ENCODE measurements at regions not wholly inside any gene's neighbourhood (a gene's known extent, or its start where the extent isn't known, plus 50 kb on each side); places are given as distances from the start of the nearest gene placed in this dataset.
"Not testable (repeated sequence)": the region's sequence is repeated elsewhere in the genome, so short reads cannot be mapped to it uniquely, and the experiment has no call there.

DNA sequence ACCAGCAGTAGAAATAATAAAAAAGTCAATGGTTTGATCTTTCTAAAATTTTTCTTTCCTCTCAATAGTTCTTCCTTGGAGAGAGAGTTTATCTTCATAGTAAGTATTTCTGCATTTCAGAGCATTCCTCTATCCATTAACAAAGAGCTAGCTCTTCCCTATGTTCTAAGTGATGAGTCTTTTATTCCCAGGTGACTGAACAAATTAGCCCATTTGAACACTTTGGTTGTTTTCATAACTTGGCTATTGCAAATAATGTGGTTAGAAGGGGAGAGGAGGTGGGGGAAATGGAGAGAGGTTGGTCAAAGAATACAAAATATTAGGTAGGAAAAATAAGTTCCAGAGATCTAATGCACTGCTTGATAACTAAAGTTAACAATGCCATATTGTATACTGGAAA lies 598.9 kb downstream of the KCNT2 start:
- H3K36me3 Mint-ChIP-seq = no peaks in the 10 kb centered on the region
- intact Hi-C loops (cut with micrococcal nuclease) = no loop called here

DNA sequence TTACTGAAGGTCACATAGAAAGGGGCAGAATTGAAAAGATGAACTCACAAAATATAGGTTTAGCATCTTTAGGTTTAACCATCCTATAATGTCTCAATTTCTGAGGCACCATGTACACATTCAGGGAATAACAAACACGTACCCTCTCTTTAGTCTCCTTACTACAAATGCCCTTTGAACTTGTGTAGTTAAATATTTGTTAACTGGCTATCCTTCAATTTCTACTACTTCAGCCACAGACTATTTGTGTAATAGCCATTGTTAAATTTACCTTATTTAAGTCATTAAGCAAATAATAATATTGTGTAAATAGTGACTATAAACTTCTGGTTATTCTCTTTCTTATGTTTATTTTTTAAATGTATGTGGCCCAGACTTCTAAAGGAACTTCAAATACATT lies 600.5 kb downstream of the KCNT2 start:
- Histone ChIP-seq H3K27ac (ENCODE audit: low read length) (no peak overlapping the region), H3K36me3 (ENCODE audit: control insufficient read depth, insufficient read depth, low read length) (no peaks in the 10 kb centered on the region), H3K27me3 (ENCODE audit: control insufficient read depth, insufficient read depth, low read length) (no peaks in the 10 kb centered on the region), H3K4me3 (ENCODE audit: low read length) (no peak overlapping the region), H3K4me1 (ENCODE audit: control insufficient read depth, insufficient read depth, low read length) (no peaks in the 10 kb centered on the region), H3K9me3 (ENCODE audit: control insufficient read depth, insufficient read depth, low read length) (no peaks in the 10 kb centered on the region)
- WGBS (ENCODE audit: insufficient coverage) = no CpG with 5 or more reads among the region's 1 CpG
- peaks cover 10 to 15% of the 10 kb centered on the region in 2 donors for H3K9me3 Mint-ChIP-seq
- no peaks in the 10 kb centered on the region for H3K4me1 Mint-ChIP-seq
- intact Hi-C loops (cut with micrococcal nuclease) = no loop called here
- H3K27ac Mint-ChIP-seq = no peak overlapping the region
- H3K36me3 Mint-ChIP-seq = no peaks in the 10 kb centered on the region
- no peak overlapping the region for H3K4me3 Mint-ChIP-seq
- TF ChIP-seq, protein P1, sequence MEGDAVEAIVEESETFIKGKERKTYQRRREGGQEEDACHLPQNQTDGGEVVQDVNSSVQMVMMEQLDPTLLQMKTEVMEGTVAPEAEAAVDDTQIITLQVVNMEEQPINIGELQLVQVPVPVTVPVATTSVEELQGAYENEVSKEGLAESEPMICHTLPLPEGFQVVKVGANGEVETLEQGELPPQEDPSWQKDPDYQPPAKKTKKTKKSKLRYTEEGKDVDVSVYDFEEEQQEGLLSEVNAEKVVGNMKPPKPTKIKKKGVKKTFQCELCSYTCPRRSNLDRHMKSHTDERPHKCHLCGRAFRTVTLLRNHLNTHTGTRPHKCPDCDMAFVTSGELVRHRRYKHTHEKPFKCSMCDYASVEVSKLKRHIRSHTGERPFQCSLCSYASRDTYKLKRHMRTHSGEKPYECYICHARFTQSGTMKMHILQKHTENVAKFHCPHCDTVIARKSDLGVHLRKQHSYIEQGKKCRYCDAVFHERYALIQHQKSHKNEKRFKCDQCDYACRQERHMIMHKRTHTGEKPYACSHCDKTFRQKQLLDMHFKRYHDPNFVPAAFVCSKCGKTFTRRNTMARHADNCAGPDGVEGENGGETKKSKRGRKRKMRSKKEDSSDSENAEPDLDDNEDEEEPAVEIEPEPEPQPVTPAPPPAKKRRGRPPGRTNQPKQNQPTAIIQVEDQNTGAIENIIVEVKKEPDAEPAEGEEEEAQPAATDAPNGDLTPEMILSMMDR (IDR thresholded peaks at IDR 0.05) = no peak
- no peak for DNase-seq
- ATAC-seq = no peak
- H3K27me3 Mint-ChIP-seq (ENCODE audit: low read depth in 2 of 2) = no peaks in the 10 kb centered on the region

More for the DNA sequence above, 598.9 kb downstream of the KCNT2 start:
- peaks cover 7 to 13% of the 10 kb centered on the region in 2 donors for H3K9me3 Mint-ChIP-seq
- H3K4me3 ChIP-seq (ENCODE audit: low read length) = no peak overlapping the region
- TF ChIP-seq, protein P1 (IDR thresholded peaks at IDR 0.05) = no peak
- DNase-seq = no peak
- no peak for ATAC-seq
- no peaks in the 10 kb centered on the region for H3K4me1 ChIP-seq (ENCODE audit: control insufficient read depth, insufficient read depth, low read length)
- no peaks in the 10 kb centered on the region for H3K27me3 Mint-ChIP-seq (ENCODE audit: low read depth in 2 of 2)
- H3K4me3 Mint-ChIP-seq = no peak overlapping the region
- no peak overlapping the region for H3K27ac Mint-ChIP-seq
- no peaks in the 10 kb centered on the region for H3K9me3 ChIP-seq (ENCODE audit: control insufficient read depth, insufficient read depth, low read length)
- no peaks in the 10 kb centered on the region for H3K36me3 ChIP-seq (ENCODE audit: control insufficient read depth, insufficient read depth, low read length)
- no peak overlapping the region for H3K27ac ChIP-seq (ENCODE audit: low read length)
- H3K4me1 Mint-ChIP-seq = no peaks in the 10 kb centered on the region
- no peaks in the 10 kb centered on the region for H3K27me3 ChIP-seq (ENCODE audit: control insufficient read depth, insufficient read depth, low read length)

DNA sequence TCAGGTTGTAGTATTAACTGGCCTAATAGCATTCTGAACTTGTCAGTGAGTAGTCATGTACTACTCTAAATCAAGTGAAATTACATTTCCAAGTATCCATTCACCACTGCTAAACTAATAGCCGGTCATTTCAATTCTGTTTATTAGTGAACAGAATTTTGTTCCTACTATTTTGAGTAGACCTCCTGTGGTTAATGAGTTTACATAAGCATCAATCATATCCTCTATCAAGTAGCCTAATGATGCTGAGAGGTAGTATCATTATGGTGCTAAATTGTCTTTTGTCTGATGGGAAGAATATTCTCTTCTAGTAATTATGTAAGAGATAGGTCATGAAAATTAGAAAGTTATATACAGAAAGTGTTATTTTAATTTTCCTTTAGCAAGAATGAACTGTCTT lies 602.8 kb downstream of the KCNT2 start:
- TF ChIP-seq, protein P1 (IDR thresholded peaks at IDR 0.05) = no peak
- H3K36me3 ChIP-seq (ENCODE audit: control insufficient read depth, insufficient read depth, low read length) = no peaks in the 10 kb centered on the region
- no peak for DNase-seq
- intact Hi-C loops (cut with micrococcal nuclease) = no loop called here
- no peak for ATAC-seq
- H3K9me3 ChIP-seq (ENCODE audit: control insufficient read depth, insufficient read depth, low read length) = no peaks in the 10 kb centered on the region
- no peak overlapping the region for H3K27ac Mint-ChIP-seq
- no peaks in the 10 kb centered on the region for H3K27me3 Mint-ChIP-seq (ENCODE audit: low read depth in 2 of 2)
- no CpG with 5 or more reads among the region's 1 CpG for WGBS (ENCODE audit: insufficient coverage)
- H3K27ac ChIP-seq (ENCODE audit: low read length) = no peak overlapping the region
- H3K4me1 Mint-ChIP-seq = no peaks in the 10 kb centered on the region
- peaks cover 10 to 17% of the 10 kb centered on the region in 2 donors for H3K9me3 Mint-ChIP-seq
- no peak overlapping the region for H3K4me3 ChIP-seq (ENCODE audit: low read length)
- no peaks in the 10 kb centered on the region for H3K36me3 Mint-ChIP-seq
- no peak overlapping the region for H3K4me3 Mint-ChIP-seq
- no peaks in the 10 kb centered on the region for H3K4me1 ChIP-seq (ENCODE audit: control insufficient read depth, insufficient read depth, low read length)
- no peaks in the 10 kb centered on the region for H3K27me3 ChIP-seq (ENCODE audit: control insufficient read depth, insufficient read depth, low read length)

DNA sequence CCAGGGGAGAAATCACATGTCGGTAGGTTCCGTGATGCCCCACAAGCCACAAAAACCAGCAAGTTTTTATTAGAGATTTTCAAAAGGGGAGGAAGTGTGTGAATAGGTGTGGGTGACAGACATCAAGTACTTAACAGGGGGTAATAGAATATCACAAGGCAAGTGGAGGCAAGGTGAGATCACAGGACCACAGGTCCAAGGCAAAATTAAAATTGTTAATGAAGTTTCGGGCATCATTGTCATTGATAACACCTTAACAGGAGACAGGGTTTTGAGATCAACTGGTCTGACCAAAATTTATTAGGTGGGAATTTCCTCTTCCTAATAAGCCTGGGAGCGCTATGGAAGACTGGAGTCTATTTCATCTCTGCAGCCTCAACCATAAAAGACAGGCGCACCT lies 603.9 kb downstream of the KCNT2 start:
- H3K4me1 ChIP-seq (ENCODE audit: control insufficient read depth, insufficient read depth, low read length); ATAC-seq; H3K4me3 ChIP-seq (ENCODE audit: low read length); DNase-seq; H3K27ac ChIP-seq (ENCODE audit: low read length); H3K4me1 Mint-ChIP-seq; H3K36me3 ChIP-seq (ENCODE audit: control insufficient read depth, insufficient read depth, low read length); H3K27me3 Mint-ChIP-seq (ENCODE audit: low read depth in 2 of 2); H3K4me3 Mint-ChIP-seq; intact Hi-C loops (cut with micrococcal nuclease); H3K27me3 ChIP-seq (ENCODE audit: control insufficient read depth, insufficient read depth, low read length); H3K27ac Mint-ChIP-seq; H3K36me3 Mint-ChIP-seq; H3K9me3 ChIP-seq (ENCODE audit: control insufficient read depth, insufficient read depth, low read length): not testable (repeated sequence)
- H3K9me3 Mint-ChIP-seq = peaks cover 12 to 18% of the 10 kb centered on the region in 2 donors
- WGBS (ENCODE audit: insufficient coverage) = 92% methylated on average over 3 of the region's 5 CpGs

Measured in natural killer cell (primary cell).